Natural killer cell (primary cell): ENCODE measurements at regions not wholly inside any gene's neighbourhood (a gene's known extent, or its start where the extent isn't known, plus 50 kb on each side); places are given as distances from the start of the nearest gene placed in this dataset.
"Not testable (repeated sequence)": the region's sequence is repeated elsewhere in the genome, so short reads cannot be mapped to it uniquely, and the experiment has no call there.

Experiments
- ATAC-seq, 3 donors: fragments of 150-1000 bp in 2 of 3; fragments of 200-7000 bp in 1 of 3; cut with Tn5 transposase; 1 replicate in 1 of 3; 2 replicates in 2 of 3; pipeline ENCODE4 v1.10.0; 2021; ENCODE audit warnings: mild to moderate bottlenecking in 2 of 3, moderate library complexity in 2 of 3
- DNase-seq, 2 donors: peaks; one replicate each; pipeline versions ENCODE4 v3.0.0 to v3.0.0-alpha.2; 2013 to 2021; ENCODE audit warnings: mixed read lengths in 1 of 2
- H3K27ac ChIP-seq: one replicate; pipeline ENCODE4 v1.5.1; 2013; ENCODE audit warnings: mild to moderate bottlenecking, low read length
- H3K27me3 ChIP-seq: one replicate; pipeline ENCODE4 v1.6.1; 2013; ENCODE audit warnings: low read length; ENCODE audit not compliant: control insufficient read depth, insufficient read depth
- H3K36me3 ChIP-seq: one replicate; pipeline ENCODE4 v1.6.1; 2013; ENCODE audit warnings: low read length; ENCODE audit not compliant: control insufficient read depth, insufficient read depth
- H3K4me1 ChIP-seq: one replicate; pipeline ENCODE4 v1.6.1; 2013; ENCODE audit warnings: low read length; ENCODE audit not compliant: control insufficient read depth, insufficient read depth
- H3K4me3 ChIP-seq: one replicate; pipeline ENCODE4 v1.5.1; 2013; ENCODE audit warnings: low read length
- H3K9me3 ChIP-seq: one replicate; pipeline ENCODE4 v1.6.1; 2013; ENCODE audit warnings: low read length; ENCODE audit not compliant: control insufficient read depth, insufficient read depth
- H3K27ac Mint-ChIP-seq, 2 donors: one replicate each; pipeline ENCODE4 v1.8.0; 2022; ENCODE audit warnings: mild to moderate bottlenecking in 2 of 2, mixed read lengths in 2 of 2, moderate library complexity in 1 of 2
- H3K27me3 Mint-ChIP-seq, 2 donors: one replicate each; pipeline ENCODE4 v1.8.0; 2022; ENCODE audit warnings: low read depth in 2 of 2, mixed read lengths in 2 of 2
- H3K36me3 Mint-ChIP-seq: one replicate; pipeline ENCODE4 v1.8.0; 2022; ENCODE audit warnings: mixed read lengths
- H3K4me1 Mint-ChIP-seq, 2 donors: one replicate each; pipeline ENCODE4 v1.8.0; 2022; ENCODE audit warnings: mixed read lengths in 2 of 2
- H3K4me3 Mint-ChIP-seq: one replicate; pipeline ENCODE4 v1.8.0; 2022; ENCODE audit warnings: mild to moderate bottlenecking, moderate library complexity, mixed read lengths
- H3K9me3 Mint-ChIP-seq, 2 donors: one replicate each; pipeline ENCODE4 v1.8.0; 2022; ENCODE audit warnings: mixed read lengths in 2 of 2
- CTCF ChIP-seq: fragments of 200-600 bp; IDR thresholded peaks from one replicate; pipeline ENCODE4 v1.8.0; 2022; ENCODE audit warnings: antibody characterized with exemption
- WGBS: methylation state at CpG from one replicate; pipeline ENCODE4 v1.1.7; 2013; ENCODE audit warnings: missing lambda C conversion rate; ENCODE audit not compliant: insufficient coverage; 5-methylcytosine and 5-hydroxymethylcytosine counted together
- intact Hi-C: fragments of 100-400 bp; cut with micrococcal nuclease; formaldehyde crosslinking; loops from one replicate; pipeline ENCODE4 v1.14.2; 2022

GRCh38 chr9:24059651-24060050 lies 233.6 kb upstream of the ELAVL2 start:
- TF ChIP-seq CTCF, result no peak
- Mint-ChIP-seq H3K4me1 (no peaks in the 10 kb centered on the region), H3K27ac (no peak overlapping the region), H3K36me3 (no peaks in the 10 kb centered on the region), H3K4me3 (no peak overlapping the region), H3K9me3 (peaks cover 18 to 22% of the 10 kb centered on the region in 2 donors), H3K27me3 (no peaks in the 10 kb centered on the region)
- Histone ChIP-seq H3K9me3 (no peaks in the 10 kb centered on the region), H3K27me3 (no peaks in the 10 kb centered on the region), H3K4me3 (no peak overlapping the region), H3K27ac (no peak overlapping the region), H3K36me3 (no peaks in the 10 kb centered on the region), H3K4me1 (no peaks in the 10 kb centered on the region)
- DNase-seq (no peak), ATAC-seq (no peak)
- intact Hi-C loops, result no loop called here
- WGBS, result 63% methylated on average over 2 of the region's 2 CpGs

DNA sequence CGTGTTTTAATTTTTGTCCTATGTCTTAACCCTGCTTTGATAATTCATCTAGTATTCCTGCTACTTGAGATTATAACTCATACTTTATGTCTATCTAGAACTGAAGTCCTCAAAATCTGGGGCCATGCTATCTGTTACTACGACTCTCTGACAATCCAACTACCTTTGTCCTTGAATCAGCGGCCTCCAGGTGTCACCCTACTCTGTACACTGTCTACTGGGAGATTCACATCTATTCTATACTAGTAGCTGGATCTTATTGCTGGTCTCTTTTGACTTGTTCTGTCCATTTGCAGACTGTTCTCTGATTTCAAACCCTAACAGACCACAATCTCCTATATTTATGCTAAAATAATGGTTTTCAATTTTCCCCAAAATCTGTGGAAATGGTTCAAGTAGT lies 225.5 kb upstream of the ELAVL2 start:
- WGBS, result 87% methylated on average over 3 of the region's 3 CpGs
- no peaks in the 10 kb centered on the region for H3K4me1 ChIP-seq
- peaks cover 23 to 31% of the 10 kb centered on the region in 2 donors for H3K9me3 Mint-ChIP-seq

DNA sequence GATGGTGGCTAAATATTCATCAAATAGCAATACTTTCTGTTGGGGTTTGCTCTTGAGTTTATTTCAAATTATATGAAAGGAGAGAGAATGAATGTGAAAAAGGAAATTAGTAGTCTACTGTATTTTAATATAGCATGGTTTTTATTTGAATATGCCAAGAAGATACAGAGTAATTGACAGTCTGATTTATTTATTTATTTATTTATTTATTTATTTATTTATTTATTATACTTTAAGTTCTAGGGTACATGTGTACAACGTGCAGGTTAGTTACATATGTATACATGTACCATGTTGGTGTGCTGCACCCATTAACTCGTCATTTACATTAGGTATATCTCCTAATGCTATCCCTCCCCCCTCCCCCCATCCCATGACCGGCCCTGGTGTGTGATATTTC lies 224.2 kb upstream of the ELAVL2 start:
- H3K4me1 ChIP-seq, intact Hi-C loops, H3K27me3 ChIP-seq, DNase-seq, H3K9me3 ChIP-seq, H3K27me3 Mint-ChIP-seq, H3K4me3 Mint-ChIP-seq, ATAC-seq, H3K4me1 Mint-ChIP-seq, H3K36me3 ChIP-seq, H3K27ac Mint-ChIP-seq, H3K4me3 ChIP-seq, H3K27ac ChIP-seq: not testable (repeated sequence)
- H3K36me3 Mint-ChIP-seq, result peaks cover 17% of the 10 kb centered on the region
- 71% methylated on average over 2 of the region's 3 CpGs for WGBS
- peaks cover 18 to 28% of the 10 kb centered on the region in 2 donors for H3K9me3 Mint-ChIP-seq

More for the DNA sequence above, 225.5 kb upstream of the ELAVL2 start:
- no peak overlapping the region for H3K27ac Mint-ChIP-seq
- Histone ChIP-seq H3K27ac (no peak overlapping the region), H3K36me3 (no peaks in the 10 kb centered on the region), H3K4me3 (no peak overlapping the region), H3K27me3 (no peaks in the 10 kb centered on the region), H3K9me3 (no peaks in the 10 kb centered on the region)
- intact Hi-C loops, result no loop called here
- H3K4me1 Mint-ChIP-seq, result no peaks in the 10 kb centered on the region
- DNase-seq (no peak), ATAC-seq (no peak)
- H3K27me3 Mint-ChIP-seq, result no peaks in the 10 kb centered on the region
- H3K4me3 Mint-ChIP-seq, result no peak overlapping the region
- TF ChIP-seq CTCF, result no peak
- H3K36me3 Mint-ChIP-seq, result peaks cover 17% of the 10 kb centered on the region

DNA sequence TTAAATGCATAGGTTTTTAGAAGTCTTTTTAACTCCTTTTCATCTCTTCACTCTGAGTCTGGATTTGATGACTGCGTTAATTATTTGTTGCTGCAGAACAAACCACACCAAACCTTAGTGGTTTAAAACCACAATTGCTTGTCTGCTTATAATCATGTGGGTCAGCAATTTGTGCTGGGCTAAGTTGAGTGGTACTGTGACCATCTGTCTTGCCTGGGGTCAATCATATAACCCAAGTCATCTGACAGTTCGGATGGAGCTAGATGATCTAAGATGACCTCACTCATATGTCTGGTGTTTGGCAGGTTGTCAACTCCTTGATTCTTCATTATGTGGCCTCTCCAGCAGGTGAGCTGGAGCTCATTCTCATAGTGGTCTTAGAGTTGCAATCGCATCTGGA lies 219.1 kb upstream of the ELAVL2 start:
- Mint-ChIP-seq H3K4me1 (no peaks in the 10 kb centered on the region), H3K27me3 (no peaks in the 10 kb centered on the region), H3K9me3 (peaks cover 16 to 35% of the 10 kb centered on the region in 2 donors), H3K4me3 (no peak overlapping the region), H3K27ac (no peak overlapping the region), H3K36me3 (peaks cover 17% of the 10 kb centered on the region)
- no peaks in the 10 kb centered on the region for H3K4me1 ChIP-seq
- peaks cover 4% of the 10 kb centered on the region for H3K9me3 ChIP-seq
- intact Hi-C loops, result no loop called here
- H3K36me3 ChIP-seq, result no peaks in the 10 kb centered on the region
- no peak overlapping the region for H3K4me3 ChIP-seq
- ATAC-seq (no peak), DNase-seq (no peak)
- WGBS, result 76% methylated on average over 2 of the region's 3 CpGs
- no peaks in the 10 kb centered on the region for H3K27me3 ChIP-seq
- no peak overlapping the region for H3K27ac ChIP-seq
- no peak for TF ChIP-seq CTCF
